ENCODE measurements at regions not wholly inside any gene's neighbourhood (a gene's known extent, or its start where the extent isn't known, plus 50 kb on each side); places are given as distances from the start of the nearest gene placed in this dataset.
"Not testable (repeated sequence)": the region's sequence is repeated elsewhere in the genome, so short reads cannot be mapped to it uniquely, and the experiment has no call there.

DNA sequence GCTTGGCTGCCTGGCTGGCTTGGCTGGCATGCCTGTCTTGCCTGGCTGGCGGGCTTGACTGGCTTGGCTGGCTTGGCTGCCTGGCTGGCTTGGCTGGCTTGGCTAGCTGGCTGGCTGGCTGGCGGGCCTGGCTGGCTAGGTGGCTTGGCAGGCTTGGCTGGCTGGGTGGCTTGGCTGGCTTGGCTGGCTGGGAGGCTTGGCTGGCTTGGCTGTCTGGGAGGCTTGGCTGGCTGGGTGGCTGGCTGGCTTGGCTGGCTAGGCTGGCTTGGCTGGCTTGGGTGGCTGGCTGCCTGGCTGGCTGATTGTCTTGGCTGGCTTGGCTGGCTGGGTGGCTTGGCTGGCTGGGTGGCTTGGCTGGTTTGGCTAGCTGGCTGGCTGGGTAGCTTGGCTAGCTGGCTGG lies 2819.7 kb downstream of the RPIA start:
- not testable (repeated sequence) for TF ChIP-seq TEAD4 (CRISPR knock-in tag; IDR thresholded peaks at IDR 0.05); ZBTB43 (CRISPR knock-in tag; IDR thresholded peaks at IDR 0.05); ATF6 (CRISPR knock-in tag; IDR thresholded peaks at IDR 0.05); ZBTB21 (CRISPR knock-in tag; IDR thresholded peaks at IDR 0.05; ENCODE audit: borderline replicate concordance); ZNF317 (CRISPR knock-in tag; IDR thresholded peaks at IDR 0.05; ENCODE audit: borderline replicate concordance, low read depth); JUN (CRISPR knock-in tag; IDR thresholded peaks at IDR 0.05)
- TF ChIP-seq, protein P1, sequence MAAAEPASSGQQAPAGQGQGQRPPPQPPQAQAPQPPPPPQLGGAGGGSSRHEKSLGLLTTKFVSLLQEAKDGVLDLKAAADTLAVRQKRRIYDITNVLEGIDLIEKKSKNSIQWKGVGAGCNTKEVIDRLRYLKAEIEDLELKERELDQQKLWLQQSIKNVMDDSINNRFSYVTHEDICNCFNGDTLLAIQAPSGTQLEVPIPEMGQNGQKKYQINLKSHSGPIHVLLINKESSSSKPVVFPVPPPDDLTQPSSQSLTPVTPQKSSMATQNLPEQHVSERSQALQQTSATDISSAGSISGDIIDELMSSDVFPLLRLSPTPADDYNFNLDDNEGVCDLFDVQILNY (CRISPR knock-in tag; IDR thresholded peaks at IDR 0.05): not testable (repeated sequence)
- TF ChIP-seq, protein P2, sequence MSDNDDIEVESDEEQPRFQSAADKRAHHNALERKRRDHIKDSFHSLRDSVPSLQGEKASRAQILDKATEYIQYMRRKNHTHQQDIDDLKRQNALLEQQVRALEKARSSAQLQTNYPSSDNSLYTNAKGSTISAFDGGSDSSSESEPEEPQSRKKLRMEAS (CRISPR knock-in tag; IDR thresholded peaks at IDR 0.05): not testable (repeated sequence)
- TF ChIP-seq, protein P3, sequence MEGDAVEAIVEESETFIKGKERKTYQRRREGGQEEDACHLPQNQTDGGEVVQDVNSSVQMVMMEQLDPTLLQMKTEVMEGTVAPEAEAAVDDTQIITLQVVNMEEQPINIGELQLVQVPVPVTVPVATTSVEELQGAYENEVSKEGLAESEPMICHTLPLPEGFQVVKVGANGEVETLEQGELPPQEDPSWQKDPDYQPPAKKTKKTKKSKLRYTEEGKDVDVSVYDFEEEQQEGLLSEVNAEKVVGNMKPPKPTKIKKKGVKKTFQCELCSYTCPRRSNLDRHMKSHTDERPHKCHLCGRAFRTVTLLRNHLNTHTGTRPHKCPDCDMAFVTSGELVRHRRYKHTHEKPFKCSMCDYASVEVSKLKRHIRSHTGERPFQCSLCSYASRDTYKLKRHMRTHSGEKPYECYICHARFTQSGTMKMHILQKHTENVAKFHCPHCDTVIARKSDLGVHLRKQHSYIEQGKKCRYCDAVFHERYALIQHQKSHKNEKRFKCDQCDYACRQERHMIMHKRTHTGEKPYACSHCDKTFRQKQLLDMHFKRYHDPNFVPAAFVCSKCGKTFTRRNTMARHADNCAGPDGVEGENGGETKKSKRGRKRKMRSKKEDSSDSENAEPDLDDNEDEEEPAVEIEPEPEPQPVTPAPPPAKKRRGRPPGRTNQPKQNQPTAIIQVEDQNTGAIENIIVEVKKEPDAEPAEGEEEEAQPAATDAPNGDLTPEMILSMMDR (IDR thresholded peaks at IDR 0.05): not testable (repeated sequence)

Measured in WTC11 (cell line).